H1 (cell line): ENCODE measurements at regions not wholly inside any gene's neighbourhood (a gene's known extent, or its start where the extent isn't known, plus 50 kb on each side); places are given as distances from the start of the nearest gene placed in this dataset.

Experiments
- CTCF ChIA-PET: fragments of 300-600 bp; sonication (Branson Sonifier 250); formaldehyde crosslinking; loops from one replicate; lab custom pipeline; 2021; ENCODE audit not compliant: partially characterized antibody; lab: Charles Lee
- POLR2A ChIA-PET: fragments of 300-600 bp; sonication (Branson Sonifier 250); formaldehyde crosslinking; loops from one replicate; lab custom pipeline; 2021; ENCODE audit warnings: inconsistent platforms; ENCODE audit not compliant: partially characterized antibody; lab: Charles Lee
- DNase-seq, 2 experiments: peaks; one replicate each; pipeline versions ENCODE4 v3.0.0 to v3.0.0-alpha.2; 2010 to 2022; ENCODE audit warnings: low spot score in 2 of 2, low read depth in 1 of 2, mixed read lengths in 1 of 2
- FAIRE-seq: peaks from 2 replicates; lab custom pipeline; 2011; peaks lifted over from hg19 to GRCh38; lab: Jason Lieb, UNC
- H2AFZ ChIP-seq: 2 replicates; pipeline ENCODE4 v1.8.1; 2012; ENCODE audit warnings: low read length, inconsistent platforms
- H2AK5ac ChIP-seq: 2 replicates; pipeline ENCODE4 v1.6.1; 2013; ENCODE audit warnings: low read depth, low read length
- H2BK120ac ChIP-seq: replicated peaks from 2 replicates; pipeline ENCODE3; 2013; ENCODE audit warnings: low read depth, low read length, inconsistent platforms
- H2BK12ac ChIP-seq: 2 replicates; pipeline ENCODE4 v1.6.1; 2013; ENCODE audit warnings: low read depth, low read length
- H2BK15ac ChIP-seq: 2 replicates; pipeline ENCODE4 v1.6.1; 2013; ENCODE audit warnings: low read length
- H2BK20ac ChIP-seq: 2 replicates; pipeline ENCODE4 v1.6.1; 2013; ENCODE audit warnings: low read length
- H2BK5ac ChIP-seq: 2 replicates; pipeline ENCODE4 v1.6.1; 2013; ENCODE audit warnings: low read depth, low read length
- H3K14ac ChIP-seq: 2 replicates; pipeline ENCODE4 v1.6.1; 2013; ENCODE audit warnings: inconsistent platforms; ENCODE audit not compliant: insufficient read length
- H3K18ac ChIP-seq: 2 replicates; pipeline ENCODE4 v1.6.1; 2013; ENCODE audit warnings: low read length; ENCODE audit errors: extremely low read depth
- H3K23ac ChIP-seq: 2 replicates; pipeline ENCODE4 v1.6.1; 2013; ENCODE audit warnings: inconsistent platforms; ENCODE audit not compliant: insufficient read length
- H3K23me2 ChIP-seq: 2 replicates; pipeline ENCODE4 v1.6.1; 2013; ENCODE audit warnings: low read depth, low read length
- H3K27ac ChIP-seq: 2 replicates; pipeline ENCODE4 v1.6.1; 2011; ENCODE audit warnings: low read depth, low read length, inconsistent platforms
- H3K27me3 ChIP-seq, 4 experiments: replicated peaks in 1 of 4; 1 replicate in 1 of 4; 2 replicates in 3 of 4; pipeline versions ENCODE4 v1.6.1 to v1.8.1; 2011 to 2013; ENCODE audit warnings: low read length in 3 of 4, mild to moderate bottlenecking in 3 of 4, inconsistent platforms in 2 of 4, mixed read lengths in 2 of 4, moderate library complexity in 1 of 4; ENCODE audit not compliant: control insufficient read depth in 3 of 4, insufficient read depth in 3 of 4; ENCODE audit errors: extremely low read depth in 1 of 4
- H3K36me3 ChIP-seq, 4 experiments: 2 replicates each; pipeline versions ENCODE4 v1.6.1 to v1.8.1; 2011 to 2013; ENCODE audit warnings: mild to moderate bottlenecking in 4 of 4, low read length in 3 of 4, moderate library complexity in 2 of 4, control low read depth in 1 of 4, inconsistent platforms in 1 of 4; ENCODE audit not compliant: insufficient read depth in 4 of 4, control insufficient read depth in 2 of 4
- H3K4ac ChIP-seq: replicated peaks from 2 replicates; pipeline ENCODE3; 2013; ENCODE audit warnings: low read length, low read depth, mixed read lengths, inconsistent platforms; ENCODE audit not compliant: insufficient read length
- H3K4me1 ChIP-seq, 4 experiments: replicated peaks in 1 of 4; 1 replicate in 1 of 4; 2 replicates in 3 of 4; pipeline versions ENCODE4 v1.6.1 to v1.8.1; 2011 to 2013; ENCODE audit warnings: low read length in 3 of 4, inconsistent platforms in 2 of 4, mixed read lengths in 1 of 4; ENCODE audit not compliant: insufficient read depth in 4 of 4, control insufficient read depth in 3 of 4
- H3K4me2 ChIP-seq, 2 experiments: 2 replicates each; pipeline versions ENCODE4 v1.6.1 to v1.8.1; 2011 to 2013; ENCODE audit warnings: low read depth in 2 of 2, low read length in 2 of 2, control low read depth in 1 of 2, inconsistent platforms in 1 of 2, mild to moderate bottlenecking in 1 of 2; ENCODE audit not compliant: insufficient read depth in 1 of 2
- H3K4me3 ChIP-seq, 4 experiments: fragments of 200-600, 300-600 bp in 1 of 4; sonication (generic), shearing (Covaris generic), sonication (Bioruptor Twin) in 1 of 4; 2 replicates each; pipeline versions ENCODE4 v1.5.1 to v1.8.1; 2011 to 2016; ENCODE audit warnings: low read length in 4 of 4, low read depth in 3 of 4, control low read depth in 2 of 4, inconsistent platforms in 2 of 4, mild to moderate bottlenecking in 2 of 4, mixed read lengths in 1 of 4, moderate library complexity in 1 of 4; ENCODE audit not compliant: insufficient read depth in 2 of 4; ENCODE audit errors: extremely low read depth in 1 of 4
- H3K56ac ChIP-seq: replicated peaks from 2 replicates; pipeline ENCODE3; 2013; ENCODE audit warnings: low read depth, mild to moderate bottlenecking, mixed read lengths, low read length, inconsistent platforms; ENCODE audit not compliant: insufficient read length
- H3K79me1 ChIP-seq: 2 replicates; pipeline ENCODE4 v1.6.1; 2013; ENCODE audit warnings: low read depth, low read length, control low read depth
- H3K79me2 ChIP-seq, 2 experiments: 2 replicates each; pipeline versions ENCODE4 v1.6.1 to v1.8.1; 2012 to 2013; ENCODE audit warnings: low read length in 2 of 2, mild to moderate bottlenecking in 2 of 2, inconsistent platforms in 1 of 2; ENCODE audit not compliant: insufficient read depth in 2 of 2, control insufficient read depth in 1 of 2
- H3K9ac ChIP-seq, 4 experiments: replicated peaks in 1 of 4; 1 replicate in 1 of 4; 2 replicates in 3 of 4; pipeline versions ENCODE4 v1.6.1 to v1.8.1; 2011 to 2013; ENCODE audit warnings: low read depth in 3 of 4, low read length in 3 of 4, control low read depth in 2 of 4, mild to moderate bottlenecking in 2 of 4, moderate library complexity in 2 of 4, inconsistent platforms in 1 of 4; ENCODE audit errors: extremely low read depth in 1 of 4
- H3K9me3 ChIP-seq, 2 experiments: 2 replicates each; pipeline versions ENCODE4 v1.6.1 to v1.8.1; 2012 to 2013; ENCODE audit warnings: mild to moderate bottlenecking in 2 of 2, moderate library complexity in 2 of 2, control low read depth in 1 of 2, inconsistent platforms in 1 of 2, low read depth in 1 of 2, low read length in 1 of 2, mixed read lengths in 1 of 2; ENCODE audit not compliant: insufficient read depth in 2 of 2
- H4K20me1 ChIP-seq, 2 experiments: replicated peaks in 1 of 2; 2 replicates each; pipeline versions ENCODE3 to v1.8.1; 2011 to 2013; ENCODE audit warnings: inconsistent platforms in 2 of 2, low read length in 2 of 2, mild to moderate bottlenecking in 1 of 2; ENCODE audit not compliant: insufficient read depth in 2 of 2, control insufficient read depth in 1 of 2
- H4K5ac ChIP-seq: 2 replicates; pipeline ENCODE4 v1.6.1; 2013; ENCODE audit warnings: low read length, low read depth, mixed read lengths, inconsistent platforms; ENCODE audit not compliant: insufficient read length
- H4K8ac ChIP-seq: 2 replicates; pipeline ENCODE4 v1.8.0; 2013; ENCODE audit warnings: mild to moderate bottlenecking, moderate library complexity, low read length, inconsistent platforms; ENCODE audit not compliant: insufficient read depth; ENCODE audit errors: extremely low read depth
- H4K91ac ChIP-seq: replicated peaks from 2 replicates; pipeline ENCODE3; 2013; ENCODE audit warnings: low read length, mixed read lengths, inconsistent platforms; ENCODE audit not compliant: insufficient read length
- CHD1 ChIP-seq: IDR thresholded peaks from 2 replicates; pipeline ENCODE4 v1.6.1; 2012; ENCODE audit warnings: low read depth, low read length, improper control_type of control experiment
- HDAC6 ChIP-seq: IDR thresholded peaks from one replicate; pipeline ENCODE4 v1.7.1; 2012; ENCODE audit warnings: low read depth, mild to moderate bottlenecking, inconsistent platforms, low read length, moderate library complexity
- MAFK ChIP-seq: IDR thresholded peaks from 2 replicates; pipeline ENCODE4 v1.6.1; 2012; ENCODE audit warnings: low read depth, mild to moderate bottlenecking, improper control_type of control experiment, low read length
- MAX ChIP-seq: IDR thresholded peaks from 2 replicates; pipeline ENCODE4 v1.6.1; 2012; ENCODE audit warnings: inconsistent platforms
- POLR2A ChIP-seq, 2 experiments: IDR thresholded peaks; 1 replicate in 1 of 2; 2 replicates in 1 of 2; pipeline ENCODE4 v1.6.1; 2011; ENCODE audit warnings: low read depth in 2 of 2, low read length in 2 of 2, mild to moderate bottlenecking in 2 of 2; ENCODE audit errors: control extremely low read depth in 1 of 2
- WGBS, 2 experiments: shearing (Covaris generic) in 1 of 2; methylation state at CpG; one replicate each; pipeline versions ENCODE4 v1.1.6 to v1.1.7; 2013 to 2015; ENCODE audit warnings: low lambda C conversion rate in 2 of 2, mixed read lengths in 2 of 2, inconsistent platforms in 1 of 2, low coverage in 1 of 2, missing lambda C conversion rate in 1 of 2; ENCODE audit not compliant: insufficient replicate concordance in 2 of 2, insufficient coverage in 1 of 2, insufficient read length in 1 of 2; ENCODE audit errors: extremely low coverage in 1 of 2, missing lambda C conversion rate in 1 of 2; 5-methylcytosine and 5-hydroxymethylcytosine counted together

GRCh38 chr6:77340331-77340730 is 123.0 kb downstream of the HTR1B start:
- CTCF ChIA-PET, result interaction anchor here (0.5 to 1.8 kb wide), 5 partner anchors 11 to 1203 kb away, joined by 3 to 5 read pairs (median 5); no protein-coding TSS in a partner anchor

More at GRCh38 chr6:77340331-77340730, 123.0 kb downstream of the HTR1B start:
- 0 out of 2 replicates have a peak overlapping the region, but pooled peaks have one; percentile 61 for H2BK15ac ChIP-seq
- H4K5ac ChIP-seq, result no peak overlapping the region
- H4K8ac ChIP-seq, result no peak overlapping the region
- H3K27me3 ChIP-seq, result no peaks in the 10 kb centered on the region
- no peaks in the 10 kb centered on the region for H4K20me1 ChIP-seq
- 0 out of 2 replicates have a peak overlapping the region, but pooled peaks have one; percentile 13 for H2BK12ac ChIP-seq
- H3K14ac ChIP-seq, result no peak overlapping the region
- no peak for FAIRE-seq
- no peak overlapping the region for H2AK5ac ChIP-seq
- H3K23me2 ChIP-seq, result no peaks in the 10 kb centered on the region
- H3K4me3 ChIP-seq, result no peak overlapping the region
- POLR2A ChIA-PET, result no interaction called here
- 71% methylated on average over 4 of the region's 4 CpGs; no CpG with 5 or more reads in 1 of the 2 experiments for WGBS, 2 experiments
- H2BK20ac ChIP-seq, result 0 out of 2 replicates have a peak overlapping the region, but pooled peaks have one; percentile 72
- H2BK120ac ChIP-seq, result no peak overlapping the region
- H2BK5ac ChIP-seq, result no peak overlapping the region
- H4K91ac ChIP-seq, result no peak overlapping the region
- no peaks in the 10 kb centered on the region for H3K79me1 ChIP-seq
- H3K27ac ChIP-seq, result no peak overlapping the region; the same call in 1 of the 2 replicates
- H3K4ac ChIP-seq, result no peak overlapping the region
- no peak overlapping the region for H2AFZ ChIP-seq
- H3K9ac ChIP-seq, result no peak overlapping the region
- H3K79me2 ChIP-seq, result no peaks in the 10 kb centered on the region
- H3K56ac ChIP-seq, result no peak overlapping the region
- H3K9me3 ChIP-seq, result no peaks in the 10 kb centered on the region
- H3K4me1 ChIP-seq, result peaks cover 0 to 13% (median 7%) of the 10 kb centered on the region in 4 experiments; a peak in 4 of 7 replicates
- H3K23ac ChIP-seq, result no peak overlapping the region
- DNase-seq, result no peak
- H3K36me3 ChIP-seq, result no peaks in the 10 kb centered on the region
- no peak overlapping the region for H3K4me2 ChIP-seq
- H3K18ac ChIP-seq, result no peak overlapping the region
- TF ChIP-seq POLR2A (IDR thresholded peaks at IDR 0.05; ENCODE audit: control extremely low read depth in 1 of 2, low read depth in 2 of 2, low read length in 2 of 2) (no peak), HDAC6 (no peak), MAFK (no peak), MAX (no peak), CHD1 (no peak)
